ENCODE measurements at regions not wholly inside any gene's neighbourhood (a gene's known extent, or its start where the extent isn't known, plus 50 kb on each side); places are given as distances from the start of the nearest gene placed in this dataset.

- Histone ChIP-seq H3K9me2 (no peaks in the 10 kb centered on the region), H2AFZ (ENCODE audit: low read depth) (no peak overlapping the region), H3K79me2 (ENCODE audit: insufficient read depth) (no peaks in the 10 kb centered on the region), H4K20me1 (ENCODE audit: insufficient read depth) (no peaks in the 10 kb centered on the region), H3K4me1 (ENCODE audit: control insufficient read depth in 1 of 2, insufficient read depth in 2 of 2, low read depth in 1 of 2, low read length in 1 of 2) (peaks cover 0 to 3% of the 10 kb centered on the region in 2 experiments; a peak in 1 of 4 replicates), H3K4me3 (ENCODE audit: low read depth in 2 of 2, low read length in 1 of 2) (no peak overlapping the region), H3K4me2 (no peak overlapping the region), H3K36me3 (replicated peaks in 1 of 2; ENCODE audit: control insufficient read depth in 1 of 2, insufficient read depth in 2 of 2, low read length in 1 of 2) (no peaks in the 10 kb centered on the region), H3K27ac (ENCODE audit: low read depth in 2 of 2, low read length in 1 of 2) (no peak overlapping the region), H3K9me3 (no peaks in the 10 kb centered on the region), H3F3A (replicated peaks; ENCODE audit: insufficient read depth) (no peaks in the 10 kb centered on the region), H3K27me3 (ENCODE audit: insufficient read depth) (no peaks in the 10 kb centered on the region), H3K9ac (no peak overlapping the region)
- CTCF ChIA-PET: no interaction called here
- TF ChIP-seq MAX (IDR thresholded peaks at IDR 0.05; ENCODE audit: low read depth): no peak
- TF ChIP-seq PBX3 (IDR thresholded peaks at IDR 0.05): no peak
- TF ChIP-seq USF1 (IDR thresholded peaks at IDR 0.05; ENCODE audit: borderline replicate concordance, low read depth): no peak
- no peak for TF ChIP-seq EZH2phosphoT487 (IDR thresholded peaks at IDR 0.05; ENCODE audit: borderline replicate concordance, low read depth)
- no peak for TF ChIP-seq MEF2A (IDR thresholded peaks at IDR 0.05; ENCODE audit: borderline replicate concordance, low read depth)
- no peak for TF ChIP-seq JUND (IDR thresholded peaks at IDR 0.05)
- no peak for TF ChIP-seq IRF3 (IDR thresholded peaks at IDR 0.05; ENCODE audit: low read depth, low read length)
- TF ChIP-seq SMC3 (IDR thresholded peaks at IDR 0.05; ENCODE audit: low read depth, low read length): no peak
- no peak for TF ChIP-seq RAD21 (IDR thresholded peaks at IDR 0.05; ENCODE audit: low read length)
- no peak for TF ChIP-seq CHD2 (IDR thresholded peaks at IDR 0.05; ENCODE audit: low read length, partially characterized antibody)
- no peak for TF ChIP-seq TCF12 (IDR thresholded peaks at IDR 0.05)
- TF ChIP-seq RFX5 (IDR thresholded peaks at IDR 0.05; ENCODE audit: low read length): no peak
- no peak for TF ChIP-seq NFIC (IDR thresholded peaks at IDR 0.05; ENCODE audit: borderline replicate concordance)
- TF ChIP-seq RXRA (IDR thresholded peaks at IDR 0.05; ENCODE audit: borderline replicate concordance, low read depth): no peak
- WGBS (ENCODE audit: low lambda C conversion rate): 55% methylated on average over 2 of the region's 2 CpGs
- POLR2A ChIA-PET: no interaction called here
- DNase-seq: no peak
Measured at GRCh38 chr3:64911138-64911537, 223.3 kb upstream of the ADAMTS9 start.

- CTCF ChIA-PET: interaction anchor here (0.7 kb wide), 1 partner anchor 260 kb away, joined by 3 read pairs; no protein-coding TSS in a partner anchor
- DNase-seq: no peak
- no peak overlapping the region for H3K4me3 ChIP-seq (ENCODE audit: low read depth in 2 of 2, low read length in 1 of 2)
- POLR2A ChIA-PET: no interaction called here
- no peaks in the 10 kb centered on the region for H3K79me2 ChIP-seq (ENCODE audit: insufficient read depth)
- no peaks in the 10 kb centered on the region for H3K27me3 ChIP-seq (ENCODE audit: insufficient read depth)
- no peaks in the 10 kb centered on the region for H3K36me3 ChIP-seq (replicated peaks in 1 of 2; ENCODE audit: control insufficient read depth in 1 of 2, insufficient read depth in 2 of 2, low read length in 1 of 2)
- no peak overlapping the region for H3K27ac ChIP-seq (ENCODE audit: low read depth in 2 of 2, low read length in 1 of 2)
- no peak overlapping the region for H2AFZ ChIP-seq (ENCODE audit: low read depth)
- H3K9me2 ChIP-seq: no peaks in the 10 kb centered on the region
- no peaks in the 10 kb centered on the region for H4K20me1 ChIP-seq (ENCODE audit: insufficient read depth)
- H3K4me1 ChIP-seq (ENCODE audit: control insufficient read depth in 1 of 2, insufficient read depth in 2 of 2, low read depth in 1 of 2, low read length in 1 of 2): peaks cover 0 to 6% of the 10 kb centered on the region in 2 experiments; a peak in 1 of 4 replicates
- H3K4me2 ChIP-seq: no peak overlapping the region
- no peak overlapping the region for H3K9ac ChIP-seq
- no peak for TF ChIP-seq MXI1 (IDR thresholded peaks at IDR 0.05; ENCODE audit: low read depth, low read length)
- no peak for TF ChIP-seq TEAD4 (IDR thresholded peaks at IDR 0.05; ENCODE audit: borderline replicate concordance, insufficient read depth)
- TF ChIP-seq GATA2 (CRISPR knock-in tag; IDR thresholded peaks at IDR 0.05): no peak
- 76% methylated on average over 4 of the region's 4 CpGs for WGBS (ENCODE audit: low lambda C conversion rate)
- H3F3A ChIP-seq (replicated peaks; ENCODE audit: insufficient read depth): no peaks in the 10 kb centered on the region
- H3K9me3 ChIP-seq: no peaks in the 10 kb centered on the region
Measured at GRCh38 chr3:64909757-64910467, 222.1 kb upstream of the ADAMTS9 start.
